ENCODE measurements at regions not wholly inside any gene's neighbourhood (a gene's known extent, or its start where the extent isn't known, plus 50 kb on each side); places are given as distances from the start of the nearest gene placed in this dataset.

GRCh38 chr10:29958440-29958839 lies 100.9 kb downstream of the JCAD start:
- TF ChIP-seq YY1 (IDR thresholded peaks at IDR 0.05; ENCODE audit: insufficient read depth, insufficient read length) (no peak), SUZ12 (IDR thresholded peaks at IDR 0.05; ENCODE audit: extremely low read depth, insufficient read depth, insufficient read length) (no peak)
